ENCODE measurements at regions not wholly inside any gene's neighbourhood (a gene's known extent, or its start where the extent isn't known, plus 50 kb on each side); places are given as distances from the start of the nearest gene placed in this dataset.
"Not testable (repeated sequence)": the region's sequence is repeated elsewhere in the genome, so short reads cannot be mapped to it uniquely, and the experiment has no call there.

DNA sequence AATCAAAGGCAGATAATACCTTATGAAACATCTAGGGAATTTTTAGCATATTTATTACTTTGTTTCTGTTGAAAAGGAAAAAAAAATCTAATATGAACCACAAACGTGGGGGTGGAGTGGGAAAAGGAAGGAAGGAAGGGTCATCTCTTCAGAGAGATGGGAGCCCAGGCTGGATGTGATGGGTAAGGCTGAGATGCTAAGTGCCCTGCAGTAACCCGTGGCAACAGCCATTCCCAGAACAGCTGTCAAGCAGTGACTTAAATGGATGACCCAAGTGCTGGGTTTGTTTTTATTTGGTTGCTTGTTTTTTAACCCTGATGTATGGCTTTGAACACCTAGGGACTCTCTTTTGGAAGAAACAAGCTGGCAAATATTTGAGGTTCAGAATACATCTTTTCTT is 50.7 kb upstream of the KLF7 start:
- no peak for DNase-seq (ENCODE audit: low spot score)

DNA sequence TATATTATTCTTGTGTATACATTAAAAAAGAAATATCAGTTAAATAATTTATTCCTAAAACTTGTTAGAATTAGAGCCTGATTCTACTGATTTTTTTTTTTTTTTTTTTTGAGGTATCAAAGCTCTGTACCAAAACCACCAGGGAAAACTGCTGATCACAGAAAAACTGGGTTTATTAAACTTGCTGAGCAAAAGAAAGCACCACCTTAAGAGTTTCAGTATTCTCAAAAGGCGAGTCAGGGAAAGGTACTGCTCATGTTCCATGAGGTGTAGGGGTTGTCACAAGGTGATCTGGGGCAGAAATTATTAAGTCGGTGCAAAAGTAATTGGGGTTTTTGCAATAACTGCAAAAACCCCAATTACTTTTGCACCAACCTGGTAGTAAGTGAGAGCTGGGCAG is 51.7 kb upstream of the KLF7 start:
- DNase-seq (ENCODE audit: low spot score): no peak

DNA sequence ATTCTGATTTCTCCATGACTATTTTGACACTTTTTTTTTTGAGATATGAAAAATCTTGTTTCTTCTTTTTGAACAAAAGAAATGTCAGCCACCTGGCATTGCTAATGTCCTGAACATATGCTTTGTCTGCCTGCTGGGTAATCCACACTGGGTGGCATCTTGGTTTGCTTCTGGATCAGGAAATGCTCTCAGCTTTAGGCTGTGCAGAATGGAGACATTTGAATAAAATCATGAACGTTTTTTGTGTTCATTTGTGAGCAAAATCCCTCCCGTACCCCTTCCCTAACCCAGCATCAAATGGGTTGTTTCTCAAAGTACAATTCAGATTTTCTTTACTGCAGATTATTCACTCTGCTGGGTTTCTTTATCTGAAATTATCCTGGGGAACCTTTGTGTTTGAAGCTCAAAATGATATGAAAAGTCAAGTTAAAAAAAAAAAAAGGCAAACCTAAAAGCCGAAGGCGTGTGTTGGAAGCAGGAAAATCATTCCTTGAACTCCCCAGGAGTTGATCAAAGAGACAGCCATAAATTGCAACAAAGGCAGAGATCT is 53.4 kb upstream of the KLF7 start:
- no peak for DNase-seq (ENCODE audit: low spot score)

DNA sequence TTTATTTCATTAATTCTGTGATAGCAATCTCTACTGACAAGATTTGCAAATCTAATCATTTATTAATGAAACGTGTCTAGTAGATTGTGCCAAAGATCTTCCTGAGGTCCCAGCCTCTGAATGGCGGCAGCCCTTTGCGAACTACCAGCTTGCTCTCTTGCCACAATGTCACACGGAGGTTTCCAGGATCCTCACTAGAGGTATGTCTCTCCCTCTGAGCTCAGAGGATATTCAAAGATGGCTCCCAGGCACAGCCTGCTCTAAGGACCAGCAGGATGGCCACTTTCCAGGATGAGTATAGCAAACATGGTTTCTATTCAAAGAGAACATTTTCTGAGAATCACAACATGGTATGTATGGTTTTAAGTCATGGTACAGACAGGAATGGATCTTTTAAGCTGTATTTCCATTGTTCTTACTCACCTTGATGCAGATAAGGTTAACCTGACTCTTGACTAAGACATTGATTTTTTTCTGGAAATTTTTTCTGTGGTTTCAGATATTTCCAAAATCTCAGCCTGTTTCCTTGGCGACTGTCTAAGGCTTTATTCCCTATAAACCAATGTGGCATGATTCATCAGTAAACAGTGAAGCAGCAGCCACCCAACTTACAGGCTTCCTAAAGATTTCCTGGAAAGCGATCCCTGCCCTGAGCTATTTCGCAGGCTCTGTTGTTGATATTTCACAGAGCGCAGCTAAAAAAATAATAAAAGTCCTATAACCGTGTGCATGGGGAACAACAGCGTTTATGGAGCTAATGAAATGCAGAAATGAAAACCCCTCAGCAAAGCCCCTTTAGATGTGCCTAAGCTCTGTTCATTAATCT is 54.1 kb upstream of the KLF7 start:
- DNase-seq (ENCODE audit: low spot score): no peak

DNA sequence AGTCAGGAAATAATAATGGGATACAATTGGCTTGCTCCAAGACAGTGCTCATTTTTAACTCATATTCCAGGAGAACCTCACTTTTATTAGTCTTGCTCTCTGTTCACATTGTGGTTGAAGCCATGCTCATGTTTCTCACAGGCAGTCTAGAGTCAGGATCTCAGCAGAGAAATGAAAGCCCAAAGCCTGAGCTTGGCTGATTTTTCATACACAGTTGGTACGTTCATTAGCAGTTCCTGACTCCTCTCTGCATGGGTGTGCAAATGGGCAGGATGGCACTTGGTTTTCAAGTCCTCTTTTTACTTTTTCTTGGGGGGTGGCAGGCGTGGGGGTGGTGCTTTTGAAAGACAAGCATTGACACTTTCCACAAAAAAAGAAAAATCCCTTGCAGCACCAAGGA is 56.0 kb upstream of the KLF7 start:
- DNase-seq (ENCODE audit: low spot score): no peak

DNA sequence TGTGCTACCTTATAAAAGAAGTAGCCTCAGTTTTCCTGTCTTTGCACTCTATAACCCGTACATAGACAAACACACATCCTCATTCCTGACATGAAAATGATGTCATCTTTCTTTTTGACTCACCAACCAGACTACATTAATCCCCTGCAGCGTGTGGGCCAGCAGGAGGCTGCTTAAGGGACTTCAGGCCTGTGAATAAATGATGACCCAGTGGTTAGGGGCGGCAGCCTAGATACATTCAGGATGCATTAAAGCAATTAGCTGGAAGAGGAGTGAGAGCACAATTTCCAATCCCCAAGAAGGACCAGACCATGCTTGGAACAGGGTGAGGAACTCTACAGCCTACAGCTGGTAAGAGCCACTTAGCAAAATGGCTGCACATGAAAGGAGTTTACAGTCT is 57.3 kb upstream of the KLF7 start:
- no peak for DNase-seq (ENCODE audit: low spot score)

DNA sequence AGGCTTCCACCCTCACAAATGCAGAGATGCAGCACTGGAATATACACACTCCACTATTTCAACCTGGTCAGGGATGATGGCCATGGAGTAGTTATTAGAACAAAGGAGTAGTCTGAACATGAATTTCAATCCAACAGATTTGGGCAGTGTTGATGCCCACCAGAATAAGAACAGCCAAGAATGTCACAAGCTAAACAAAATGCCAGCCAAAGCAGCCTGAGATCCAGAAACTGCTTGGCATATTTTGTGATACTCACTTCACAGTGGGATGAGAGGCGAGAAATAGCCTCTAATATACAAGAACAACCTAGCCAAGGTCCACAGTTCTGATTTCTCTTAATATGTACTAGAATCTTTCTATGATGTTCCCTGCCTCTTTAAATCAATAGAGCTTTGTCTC is 58.6 kb upstream of the KLF7 start:
- no peak for DNase-seq (ENCODE audit: low spot score)

DNA sequence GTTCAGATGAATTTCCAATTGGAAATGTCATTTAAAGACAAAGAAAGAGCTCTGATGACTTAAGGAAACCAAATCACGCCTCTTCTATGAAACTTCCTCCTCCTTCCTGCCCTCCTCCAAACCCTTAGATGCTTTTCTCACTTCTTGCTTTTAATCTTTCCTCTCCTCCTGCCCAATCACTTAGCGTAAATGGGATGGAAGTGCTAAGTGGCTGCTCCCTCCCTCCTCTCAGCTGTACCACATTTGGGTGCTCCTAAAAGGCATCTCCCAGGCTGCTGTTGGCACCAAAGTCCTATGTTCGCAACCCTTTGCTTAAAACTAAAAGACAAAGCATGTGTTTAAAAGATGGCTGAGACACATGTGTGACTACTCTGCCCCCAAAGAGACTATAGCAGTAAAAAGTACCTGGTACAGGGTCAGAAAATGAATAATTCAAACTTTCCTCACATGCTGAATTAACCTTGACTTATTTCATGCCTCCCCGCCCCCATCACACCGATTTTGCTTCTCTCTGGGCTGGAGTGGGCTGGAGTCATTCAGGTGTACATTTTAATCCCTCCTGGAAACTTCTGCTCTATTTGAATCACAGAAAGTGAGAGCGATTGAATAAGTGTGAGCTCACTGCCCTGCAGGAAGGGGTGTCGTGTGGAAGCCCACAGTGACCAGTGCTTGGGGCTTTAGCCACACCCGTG is 59.2 kb upstream of the KLF7 start:
- DNase-seq (ENCODE audit: low spot score): no peak

DNA sequence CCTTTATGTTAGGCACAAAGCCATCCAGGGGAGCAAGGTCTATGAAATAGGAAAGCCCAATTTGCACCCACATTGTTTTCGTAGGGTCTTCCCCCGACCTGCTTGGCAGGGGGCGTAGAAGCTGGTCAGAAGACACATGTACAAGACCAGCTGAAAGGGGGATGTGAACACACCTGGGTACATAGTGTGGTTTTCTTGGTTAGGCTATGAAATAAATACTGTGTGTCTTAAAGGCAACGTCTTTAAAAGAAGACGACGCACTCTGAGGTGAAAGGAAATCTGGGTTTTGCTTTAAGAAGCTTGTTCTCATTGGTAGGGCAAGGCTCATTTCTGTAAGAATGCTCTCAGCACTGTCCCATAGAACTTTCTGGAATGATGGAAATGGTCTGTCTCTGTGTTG is 60.0 kb upstream of the KLF7 start:
- no peak for DNase-seq (ENCODE audit: low spot score)

DNA sequence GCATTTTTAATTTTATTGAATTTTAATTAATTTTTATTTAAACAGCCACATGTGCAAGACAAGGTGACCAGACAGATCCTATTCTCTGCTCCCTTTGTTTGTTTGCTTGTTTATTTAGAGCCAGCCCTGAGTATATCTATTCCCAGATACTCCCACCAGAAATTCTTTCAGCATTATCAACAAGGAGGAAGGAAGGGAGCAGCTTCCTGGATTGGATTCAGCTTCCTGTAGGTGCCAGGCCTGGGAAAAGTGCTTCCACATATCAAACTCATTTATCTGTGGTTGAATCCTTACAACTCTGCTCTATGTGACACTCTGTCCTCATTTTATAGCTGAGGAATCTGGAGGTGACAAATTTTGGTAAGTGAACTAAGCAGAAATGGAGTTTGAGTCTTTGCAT is 60.5 kb upstream of the KLF7 start:
- DNase-seq (ENCODE audit: low spot score): no peak

DNA sequence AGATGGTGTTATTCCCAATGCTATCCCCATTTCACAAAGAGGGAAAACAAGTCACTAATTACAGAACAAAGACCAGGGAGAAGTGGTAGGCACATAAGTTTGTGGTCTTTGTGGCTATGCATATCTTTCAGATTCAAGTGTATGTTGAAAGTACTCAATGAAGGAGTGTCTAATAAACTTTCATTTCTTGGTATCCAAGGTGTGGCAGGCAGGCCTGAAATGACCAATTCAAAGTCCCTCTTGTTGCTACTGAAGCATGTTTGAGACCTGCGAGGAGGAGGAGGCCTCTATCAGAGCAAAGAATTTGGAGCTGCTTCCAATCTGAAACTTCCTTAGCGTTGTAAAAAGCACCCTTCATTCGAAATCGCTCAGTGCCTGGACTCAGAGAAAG is 60.9 kb upstream of the KLF7 start:
- DNase-seq (ENCODE audit: low spot score): no peak

DNA sequence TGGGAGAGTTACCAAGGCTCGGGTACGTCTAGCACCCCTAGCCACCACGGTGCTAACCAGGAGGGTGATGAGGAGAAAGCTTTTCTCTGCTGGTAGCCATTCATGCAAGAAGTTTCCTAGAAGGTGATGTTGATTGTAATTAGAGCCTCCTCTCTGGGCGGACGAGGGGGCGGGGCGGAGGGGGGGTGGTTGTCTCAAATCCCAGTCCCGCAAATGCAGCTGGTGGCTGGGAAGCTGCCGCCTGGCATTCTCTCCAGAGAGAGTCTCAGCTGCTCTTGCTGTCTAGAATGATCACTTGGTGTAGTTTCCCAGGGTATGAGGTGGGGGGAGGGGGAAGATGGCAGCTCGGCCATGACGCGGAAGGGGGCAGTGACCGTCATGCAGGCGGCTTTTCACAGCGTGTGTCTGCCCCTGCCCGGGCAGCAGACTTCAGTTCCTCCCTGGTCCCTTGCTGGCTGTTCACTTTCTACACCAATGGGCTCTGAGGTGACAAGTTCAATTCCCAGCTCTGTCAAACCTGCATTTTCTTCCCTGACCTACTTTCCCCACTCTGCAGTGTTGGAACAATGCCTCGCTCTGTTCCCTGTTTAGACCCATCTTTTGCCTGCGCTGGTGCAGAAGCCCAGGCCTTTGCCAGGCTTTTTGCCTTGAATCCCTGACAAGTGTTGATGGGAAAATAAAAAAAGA is 61.5 kb upstream of the KLF7 start:
- DNase-seq (ENCODE audit: low spot score): peak; percentile 82

DNA sequence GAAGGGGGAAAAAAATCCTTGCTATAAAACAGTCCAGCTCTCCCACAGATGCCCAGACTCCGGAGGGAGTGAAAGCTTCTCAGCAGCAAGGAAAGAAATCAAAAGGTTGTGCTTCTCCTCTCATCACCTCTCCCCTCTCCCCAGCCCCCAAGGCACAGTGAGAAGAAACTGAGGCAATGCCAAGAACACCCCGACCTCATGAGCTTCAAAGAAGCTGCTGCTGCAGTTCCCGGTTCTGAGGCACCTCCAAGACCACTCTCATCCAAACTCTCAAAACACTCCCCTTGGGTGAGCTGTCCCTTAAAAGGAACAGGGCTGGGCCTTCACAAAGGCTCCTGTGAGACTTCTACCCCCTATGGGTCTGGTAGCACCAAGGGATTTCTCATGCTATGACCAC is 62.0 kb upstream of the KLF7 start:
- DNase-seq (ENCODE audit: low spot score): no peak

DNA sequence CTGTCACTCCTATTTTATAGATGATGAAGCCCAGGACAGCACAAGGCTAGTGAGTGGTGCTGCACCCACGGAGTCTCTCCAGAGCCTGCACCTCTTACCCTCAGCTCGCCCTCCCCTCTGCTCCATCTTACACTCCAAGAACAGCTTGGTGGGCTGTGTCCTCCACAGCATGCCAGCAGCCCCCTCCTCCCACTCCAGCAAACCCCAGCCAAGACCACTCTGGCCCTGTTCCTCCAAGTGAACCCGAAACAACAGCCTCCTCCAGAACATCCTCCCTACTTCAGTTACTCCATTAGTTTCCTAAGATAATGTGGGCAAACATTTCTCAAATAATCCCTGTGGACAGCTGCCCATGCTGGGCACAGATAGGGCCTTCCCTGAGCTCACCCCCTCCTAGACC is 62.7 kb upstream of the KLF7 start:
- no peak for DNase-seq (ENCODE audit: low spot score)

DNA sequence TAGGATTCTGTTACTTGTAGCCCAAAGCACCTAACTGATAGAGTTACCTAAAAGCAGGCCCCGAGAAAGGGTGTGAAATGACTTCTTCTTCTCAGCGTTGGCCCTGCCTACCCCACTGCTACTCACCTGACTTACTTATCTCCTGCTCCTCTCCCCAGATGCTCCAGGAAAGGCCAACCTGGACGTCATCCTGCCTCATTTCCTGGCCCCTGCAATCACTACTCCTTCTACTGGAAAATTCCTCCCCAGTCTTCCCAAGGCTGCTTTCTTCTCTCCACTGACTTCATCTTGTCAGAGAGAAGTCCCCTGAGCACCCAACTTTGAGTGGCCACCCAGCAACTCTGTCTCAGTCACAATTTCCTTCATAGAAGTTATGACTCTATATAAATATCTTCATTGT is 63.4 kb upstream of the KLF7 start:
- DNase-seq (ENCODE audit: low spot score): no peak

DNA sequence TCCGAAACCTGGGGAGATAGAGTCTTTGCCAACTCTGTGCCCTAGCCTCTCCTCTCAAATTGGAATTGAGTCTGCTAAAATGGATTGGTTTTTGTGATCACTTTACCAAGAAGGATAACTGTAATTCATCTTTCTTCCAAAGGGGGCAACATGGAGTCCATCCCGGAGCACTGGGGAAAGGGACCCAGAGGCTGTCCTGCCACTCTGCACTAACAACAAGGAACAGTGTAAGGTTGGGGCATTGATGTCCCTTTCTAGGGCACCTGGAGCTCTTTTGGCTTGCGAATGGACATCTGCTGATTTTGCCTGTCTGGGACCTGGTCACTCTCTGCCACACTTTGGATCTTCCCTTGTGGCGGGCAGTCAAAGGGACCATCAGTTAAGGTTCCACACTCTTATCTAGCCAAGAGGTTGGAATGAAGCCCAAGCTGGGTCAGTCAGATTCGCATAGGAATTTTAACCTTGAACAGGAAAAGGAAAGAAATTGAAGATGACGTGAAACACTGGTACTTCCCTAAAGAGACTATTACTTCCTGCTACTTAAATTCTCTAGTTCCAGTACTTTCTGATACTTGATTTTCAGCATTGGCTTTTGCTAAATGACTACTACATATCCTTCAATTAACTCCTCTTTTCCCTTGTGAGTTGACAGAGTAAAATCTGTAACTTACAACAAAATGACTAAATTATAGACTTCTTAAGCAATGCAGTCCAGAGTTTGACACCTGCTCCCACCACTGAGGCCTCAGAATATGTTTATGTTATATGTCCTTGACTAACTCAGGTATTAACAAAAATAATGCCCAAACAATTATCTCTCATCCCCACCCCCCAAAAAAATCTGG is 64.7 kb upstream of the KLF7 start:
- peak; percentile 56 for DNase-seq (ENCODE audit: low spot score)

DNA sequence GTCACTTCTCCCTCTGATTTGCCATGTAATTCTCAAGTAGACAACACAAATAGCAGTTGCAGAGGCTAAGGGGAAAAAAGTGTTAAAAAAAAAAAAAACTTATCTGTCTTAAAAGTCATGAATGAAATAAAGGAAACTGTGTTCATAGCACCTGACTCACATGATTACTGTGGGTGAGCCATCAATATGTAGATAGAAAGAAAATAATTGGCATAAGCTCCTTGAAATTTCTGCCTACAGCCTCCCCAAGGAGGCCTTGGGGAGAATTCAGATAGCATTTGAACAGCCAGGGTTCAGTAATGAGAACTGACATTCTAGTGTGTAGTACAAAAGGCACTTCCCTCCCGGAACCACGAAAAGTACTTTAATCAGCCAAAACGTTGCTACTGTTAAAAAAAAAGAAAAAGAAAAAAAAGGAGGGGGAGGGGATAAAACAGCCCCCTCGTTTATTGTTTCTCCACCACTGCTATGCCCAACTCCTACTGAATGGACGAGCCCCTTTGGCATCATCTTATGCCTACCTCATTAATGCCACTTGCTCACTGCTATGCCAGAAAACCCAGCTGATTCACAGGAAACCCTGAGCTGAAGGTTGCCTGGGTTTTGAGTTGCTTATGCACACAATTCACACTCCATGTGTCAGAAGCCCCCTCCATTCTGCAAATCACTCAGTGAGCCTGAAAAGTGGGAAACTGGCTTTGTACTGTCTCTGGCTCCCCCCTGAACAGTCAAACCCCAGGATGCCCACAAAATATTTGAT is 65.5 kb upstream of the KLF7 start:
- DNase-seq (ENCODE audit: low spot score): no peak

DNA sequence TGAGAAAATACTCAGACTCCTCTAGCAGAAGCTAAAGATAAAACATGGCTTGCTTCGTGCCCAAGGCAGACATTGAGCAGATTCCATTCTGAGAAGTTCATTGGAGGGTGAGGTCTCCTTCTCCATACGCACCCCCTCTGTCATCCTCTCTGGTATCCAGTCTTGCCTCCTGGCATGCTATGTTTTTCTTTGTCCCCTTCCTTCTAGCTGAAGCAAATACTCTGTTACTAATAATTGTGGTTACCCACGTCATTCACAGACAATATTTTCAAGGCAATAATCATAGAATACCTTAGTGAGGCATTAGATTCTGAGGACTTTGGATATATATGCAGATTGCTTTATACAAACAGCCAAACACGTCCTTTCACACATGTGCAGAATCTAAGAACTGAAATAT is 66.2 kb upstream of the KLF7 start:
- no peak for DNase-seq (ENCODE audit: low spot score)

DNA sequence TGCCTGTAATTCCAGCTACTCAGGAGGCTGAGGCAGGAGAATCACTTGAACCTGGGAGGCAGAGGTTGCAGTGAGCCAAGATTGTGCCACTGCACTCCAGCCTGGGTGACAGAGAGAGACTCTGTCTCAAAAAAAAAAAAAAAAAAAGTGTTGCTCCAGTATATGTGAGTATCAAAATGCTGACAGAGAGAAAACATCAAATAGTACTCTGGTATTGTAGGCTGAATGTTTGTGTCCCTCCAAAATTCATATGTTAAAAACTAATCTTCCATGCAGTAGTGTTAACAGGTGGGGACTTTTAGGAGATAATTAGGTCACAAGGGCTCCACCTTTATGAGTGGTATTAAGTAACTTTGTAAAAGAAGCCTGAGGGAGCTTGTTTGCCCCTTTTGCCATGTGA is 67.4 kb upstream of the KLF7 start:
- not testable (repeated sequence) for DNase-seq (ENCODE audit: low spot score)

DNA sequence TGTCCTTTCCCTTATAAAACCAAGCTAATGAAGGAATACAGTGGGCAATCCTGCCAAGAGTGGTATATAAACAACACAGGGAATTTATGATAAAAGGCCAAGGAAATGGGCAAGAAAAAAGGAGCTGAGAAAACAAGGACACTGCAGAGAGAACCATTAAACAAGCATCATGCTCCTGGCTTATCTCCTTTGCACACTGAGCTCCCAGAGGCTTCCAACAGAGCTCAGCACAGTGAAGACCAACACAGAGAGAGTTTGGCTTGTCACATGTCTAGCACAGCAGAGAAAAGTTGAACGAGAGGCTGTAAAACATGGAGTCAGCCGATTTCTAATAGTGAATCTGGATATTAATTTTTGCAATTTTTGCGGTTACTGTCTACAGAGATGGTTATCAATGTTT is 68.0 kb upstream of the KLF7 start:
- DNase-seq (ENCODE audit: low spot score): no peak

DNA sequence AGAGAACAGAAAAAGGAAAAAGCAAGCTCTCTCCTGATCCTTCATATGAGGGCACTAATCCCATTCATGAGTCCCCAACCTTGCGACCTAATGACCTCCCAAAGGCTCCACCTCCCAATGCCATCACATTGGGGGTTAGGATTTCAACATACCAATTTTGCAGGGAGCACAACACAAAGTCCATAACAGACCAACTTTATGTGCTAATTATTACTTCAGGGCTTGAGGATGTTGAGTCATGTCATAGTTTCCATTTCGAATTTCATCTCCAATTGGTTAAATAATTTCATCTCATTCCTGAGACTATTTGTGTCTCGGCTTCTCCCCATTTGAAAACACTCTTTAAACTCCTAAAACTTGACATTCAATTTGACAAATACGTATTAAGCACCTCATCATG is 69.9 kb upstream of the KLF7 start:
- no peak for DNase-seq (ENCODE audit: low spot score)
